Esophagus muscularis mucosa (tissue), 4 donors: ENCODE measurements at regions not wholly inside any gene's neighbourhood (a gene's known extent, or its start where the extent isn't known, plus 50 kb on each side); places are given as distances from the start of the nearest gene placed in this dataset.

ENCODE experiments used
- DNase-seq: peaks from one replicate; pipeline ENCODE4 v3.0.0-alpha.2; 2017; ENCODE audit errors: extremely low spot score
- H3K27ac ChIP-seq, 4 donors: fragments of 200-600 bp; sonication (generic); replicated peaks in 1 of 4; 1 replicate in 3 of 4; 2 replicates in 1 of 4; pipeline ENCODE4 v1.5.1; 2016 to 2019; ENCODE audit warnings: mild to moderate bottlenecking in 1 of 4
- H3K27me3 ChIP-seq, 4 donors: fragments of 200-600 bp; sonication (generic); one replicate each; pipeline versions ENCODE4 v1.5.1 to v1.6.0; 2016 to 2019
- H3K36me3 ChIP-seq, 4 donors: fragments of 200-600 bp; sonication (generic); one replicate each; pipeline ENCODE4 v1.5.1; 2016 to 2019
- H3K4me1 ChIP-seq, 4 donors: fragments of 200-600 bp; sonication (generic); one replicate each; pipeline ENCODE4 v1.5.1; 2016 to 2019
- H3K4me3 ChIP-seq, 4 donors: fragments of 200-600 bp; sonication (generic); 1 replicate in 2 of 4; 2 replicates in 2 of 4; pipeline ENCODE4 v1.5.1; 2016 to 2019; ENCODE audit warnings: mild to moderate bottlenecking in 4 of 4, moderate library complexity in 1 of 4
- H3K9me3 ChIP-seq, 4 donors: fragments of 200-600 bp; sonication (generic); 1 replicate in 3 of 4; 2 replicates in 1 of 4; pipeline ENCODE4 v1.5.1; 2016 to 2019
- EP300 ChIP-seq: sonication (generic); formaldehyde crosslinking; IDR thresholded peaks from one replicate; pipeline ENCODE4 v1.6.1; 2017; ENCODE audit warnings: antibody characterized with exemption
- POLR2A ChIP-seq: fragments of 450-650 bp; IDR thresholded peaks from one replicate; pipeline ENCODE4 v1.6.1; 2017; ENCODE audit warnings: antibody characterized with exemption, moderate library complexity, mild to moderate bottlenecking, low read depth
- POLR2AphosphoS5 ChIP-seq, 2 donors: sonication (generic); formaldehyde crosslinking; IDR thresholded peaks; one replicate each; pipeline ENCODE4 v1.6.1; 2017; ENCODE audit warnings: antibody characterized with exemption in 2 of 2
- WGBS: methylation state at CpG from one replicate; pipeline ENCODE4 v1.1.5; 2018; 5-methylcytosine and 5-hydroxymethylcytosine counted together
- intact Hi-C: fragments of 100-400 bp; cut with DNase I; formaldehyde crosslinking; loops from one replicate; pipeline ENCODE4 v1.15.1; 2023
- TF ChIP-seq, protein P1 (sequence below), 3 experiments: fragments of 200-600 bp in 2 of 3; fragments of 450-650 bp in 1 of 3; sonication (generic) in 2 of 3; IDR thresholded peaks; one replicate each; pipeline ENCODE4 v1.5.1; 2017 to 2019; ENCODE audit warnings: antibody characterized with exemption in 3 of 3, mild to moderate bottlenecking in 2 of 3, moderate library complexity in 1 of 3

DNA sequence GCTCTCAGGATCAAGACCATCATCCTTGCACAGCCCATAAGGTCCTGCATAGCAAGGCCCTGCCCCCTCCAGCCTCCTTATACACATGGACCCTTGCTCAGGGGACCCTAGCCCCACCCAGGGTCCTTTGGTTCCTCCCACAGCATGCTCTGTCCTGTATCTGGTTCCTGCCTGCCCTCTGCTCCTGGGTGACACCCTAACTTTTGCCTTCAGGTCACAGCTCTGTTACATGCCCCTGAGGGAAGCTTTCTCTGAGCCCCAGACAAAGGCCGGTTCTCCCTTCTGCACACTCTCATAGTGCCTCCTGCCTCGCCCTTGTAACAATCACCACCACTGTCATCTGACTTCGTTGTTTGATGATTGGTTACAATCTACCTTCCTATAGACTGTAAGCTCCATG lies 204.8 kb downstream of the SMAD2 start:
- WGBS, result 87% methylated on average over 3 of the region's 3 CpGs

GRCh38 chr18:47724186-47724975 lies 206.1 kb downstream of the SMAD2 start:
- Histone ChIP-seq H3K4me3 (no peak overlapping the region), H3K27me3 (peaks cover 0 to 14% (median 0%) of the 10 kb centered on the region in 4 donors), H3K27ac (no peak overlapping the region), H3K4me1 (no peaks in the 10 kb centered on the region), H3K36me3 (no peaks in the 10 kb centered on the region), H3K9me3 (peaks cover 0 to 7% (median 0%) of the 10 kb centered on the region in 4 donors)
- intact Hi-C loops, result no loop called here
- TF ChIP-seq EP300 (no peak), POLR2AphosphoS5 (IDR thresholded peaks at IDR 0.05) (no peak), POLR2A (no peak)
- TF ChIP-seq, protein P1, sequence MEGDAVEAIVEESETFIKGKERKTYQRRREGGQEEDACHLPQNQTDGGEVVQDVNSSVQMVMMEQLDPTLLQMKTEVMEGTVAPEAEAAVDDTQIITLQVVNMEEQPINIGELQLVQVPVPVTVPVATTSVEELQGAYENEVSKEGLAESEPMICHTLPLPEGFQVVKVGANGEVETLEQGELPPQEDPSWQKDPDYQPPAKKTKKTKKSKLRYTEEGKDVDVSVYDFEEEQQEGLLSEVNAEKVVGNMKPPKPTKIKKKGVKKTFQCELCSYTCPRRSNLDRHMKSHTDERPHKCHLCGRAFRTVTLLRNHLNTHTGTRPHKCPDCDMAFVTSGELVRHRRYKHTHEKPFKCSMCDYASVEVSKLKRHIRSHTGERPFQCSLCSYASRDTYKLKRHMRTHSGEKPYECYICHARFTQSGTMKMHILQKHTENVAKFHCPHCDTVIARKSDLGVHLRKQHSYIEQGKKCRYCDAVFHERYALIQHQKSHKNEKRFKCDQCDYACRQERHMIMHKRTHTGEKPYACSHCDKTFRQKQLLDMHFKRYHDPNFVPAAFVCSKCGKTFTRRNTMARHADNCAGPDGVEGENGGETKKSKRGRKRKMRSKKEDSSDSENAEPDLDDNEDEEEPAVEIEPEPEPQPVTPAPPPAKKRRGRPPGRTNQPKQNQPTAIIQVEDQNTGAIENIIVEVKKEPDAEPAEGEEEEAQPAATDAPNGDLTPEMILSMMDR (IDR thresholded peaks at IDR 0.05), result no peak
- no peak for DNase-seq
- WGBS, result 38% methylated on average over 9 of the region's 9 CpGs

More for the DNA sequence above, 204.8 kb downstream of the SMAD2 start:
- Histone ChIP-seq H3K4me1 (no peaks in the 10 kb centered on the region), H3K27ac (no peak overlapping the region), H3K36me3 (no peaks in the 10 kb centered on the region), H3K9me3 (no peaks in the 10 kb centered on the region), H3K4me3 (no peak overlapping the region), H3K27me3 (peaks cover 0 to 16% (median 0%) of the 10 kb centered on the region in 4 donors)
- intact Hi-C loops, result no loop called here
- no peak for TF ChIP-seq EP300
- no peak for TF ChIP-seq POLR2AphosphoS5 (IDR thresholded peaks at IDR 0.05)
- TF ChIP-seq, protein P1 (IDR thresholded peaks at IDR 0.05), result no peak
- no peak for TF ChIP-seq POLR2A
- no peak for DNase-seq

DNA sequence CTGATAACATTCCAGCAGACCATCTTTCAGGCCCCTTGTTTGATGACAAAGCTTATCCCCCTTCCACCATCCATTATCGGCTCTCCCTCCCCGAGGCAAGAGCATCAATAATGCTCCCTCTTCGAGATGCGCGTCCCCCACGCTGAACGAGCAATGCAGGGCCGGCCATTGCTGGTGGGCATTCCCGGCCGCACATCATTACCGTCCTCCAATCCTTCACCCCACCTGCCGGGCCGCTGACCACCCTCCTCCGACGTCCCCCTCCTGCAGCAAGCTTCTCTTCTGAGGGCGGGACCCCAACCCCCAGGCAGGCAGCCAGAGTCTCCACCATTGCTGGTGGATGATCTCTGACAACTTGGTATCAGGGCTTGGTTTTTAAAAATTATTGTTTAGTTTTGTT lies 208.6 kb downstream of the SMAD2 start:
- TF ChIP-seq, protein P1 (IDR thresholded peaks at IDR 0.05), result no peak
- no peak for TF ChIP-seq POLR2A
- no peak for TF ChIP-seq EP300
- no peak for TF ChIP-seq POLR2AphosphoS5 (IDR thresholded peaks at IDR 0.05)
- Histone ChIP-seq H3K4me3 (no peak overlapping the region), H3K4me1 (no peaks in the 10 kb centered on the region), H3K36me3 (no peaks in the 10 kb centered on the region), H3K9me3 (peaks cover 0 to 7% (median 0%) of the 10 kb centered on the region in 4 donors), H3K27ac (no peak overlapping the region), H3K27me3 (peaks cover 0 to 9% (median 0%) of the 10 kb centered on the region in 4 donors)
- intact Hi-C loops, result no loop called here
- no peak for DNase-seq
- WGBS, result 76% methylated on average over 16 of the region's 16 CpGs

DNA sequence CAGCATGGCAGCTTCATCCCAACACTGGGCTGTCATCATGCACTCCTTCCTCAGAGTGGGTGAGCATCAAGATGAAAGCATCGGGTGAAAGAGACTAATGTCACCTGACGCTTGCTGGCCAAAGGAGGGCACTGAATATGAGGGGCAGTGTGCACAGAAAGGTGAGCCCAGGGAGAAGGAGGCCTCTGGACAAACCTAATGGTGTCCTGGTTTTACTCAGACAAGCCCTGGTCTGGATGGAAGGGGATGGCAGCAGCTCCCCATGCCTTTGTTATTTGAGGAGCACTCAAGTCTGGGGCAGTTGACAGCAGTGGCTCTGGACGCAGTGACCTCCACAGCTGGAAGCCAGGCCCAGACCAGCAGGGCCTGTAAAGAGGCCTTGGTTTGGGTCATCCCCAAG lies 209.7 kb downstream of the SMAD2 start:
- H3K9me3 ChIP-seq, result peaks cover 0 to 7% (median 0%) of the 10 kb centered on the region in 4 donors
- TF ChIP-seq, protein P1 (IDR thresholded peaks at IDR 0.05), result no peak
- TF ChIP-seq EP300 (no peak), POLR2AphosphoS5 (IDR thresholded peaks at IDR 0.05) (no peak), POLR2A (no peak)
- DNase-seq, result no peak
- 79% methylated on average over 3 of the region's 3 CpGs for WGBS
- intact Hi-C loops, result no loop called here
- no peaks in the 10 kb centered on the region for H3K4me1 ChIP-seq
- no peak overlapping the region for H3K27ac ChIP-seq
- H3K36me3 ChIP-seq, result no peaks in the 10 kb centered on the region
- H3K27me3 ChIP-seq, result peaks cover 0 to 6% (median 0%) of the 10 kb centered on the region in 4 donors
- H3K4me3 ChIP-seq, result no peak overlapping the region
